HG03378 (cell line): ENCODE measurements at regions not wholly inside any gene's neighbourhood (a gene's known extent, or its start where the extent isn't known, plus 50 kb on each side); places are given as distances from the start of the nearest gene placed in this dataset.

ENCODE experiments used
- ATAC-seq: cut with Tn5 transposase; IDR thresholded peaks from one replicate; pipeline ENCODE4 v1.9.1; 2021; ENCODE audit warnings: mild to moderate bottlenecking, moderate library complexity; ENCODE audit not compliant: unreplicated experiment

DNA sequence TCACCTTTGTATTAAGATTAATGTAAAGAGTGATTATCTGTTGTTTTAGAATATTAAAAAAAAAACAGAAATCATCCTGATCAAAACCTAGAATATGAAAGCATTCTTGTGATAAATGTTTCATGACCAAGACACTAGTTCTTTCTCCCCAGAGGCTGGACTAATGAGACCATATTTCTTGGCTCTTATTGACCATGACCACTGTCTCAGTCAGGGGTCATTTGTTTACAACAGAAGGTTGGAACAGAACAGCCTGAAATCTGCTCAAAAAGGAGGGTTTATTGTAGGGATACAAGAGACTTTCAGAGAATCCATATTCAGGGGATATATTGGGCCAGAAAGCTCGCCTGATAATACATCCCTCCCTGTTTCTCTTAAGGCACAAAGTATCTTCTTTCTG, 87.7 kb downstream of the TMEM30B start:
- ATAC-seq = no peak

GRCh38 chr14:61192989-61193388, 88.1 kb downstream of the TMEM30B start:
- ATAC-seq = no peak

- ATAC-seq = no peak
Observed at GRCh38 chr14:61191733-61192132, 89.4 kb downstream of the TMEM30B start.

GRCh38 chr14:61190341-61190740, 90.8 kb downstream of the TMEM30B start:
- ATAC-seq = no peak

DNA sequence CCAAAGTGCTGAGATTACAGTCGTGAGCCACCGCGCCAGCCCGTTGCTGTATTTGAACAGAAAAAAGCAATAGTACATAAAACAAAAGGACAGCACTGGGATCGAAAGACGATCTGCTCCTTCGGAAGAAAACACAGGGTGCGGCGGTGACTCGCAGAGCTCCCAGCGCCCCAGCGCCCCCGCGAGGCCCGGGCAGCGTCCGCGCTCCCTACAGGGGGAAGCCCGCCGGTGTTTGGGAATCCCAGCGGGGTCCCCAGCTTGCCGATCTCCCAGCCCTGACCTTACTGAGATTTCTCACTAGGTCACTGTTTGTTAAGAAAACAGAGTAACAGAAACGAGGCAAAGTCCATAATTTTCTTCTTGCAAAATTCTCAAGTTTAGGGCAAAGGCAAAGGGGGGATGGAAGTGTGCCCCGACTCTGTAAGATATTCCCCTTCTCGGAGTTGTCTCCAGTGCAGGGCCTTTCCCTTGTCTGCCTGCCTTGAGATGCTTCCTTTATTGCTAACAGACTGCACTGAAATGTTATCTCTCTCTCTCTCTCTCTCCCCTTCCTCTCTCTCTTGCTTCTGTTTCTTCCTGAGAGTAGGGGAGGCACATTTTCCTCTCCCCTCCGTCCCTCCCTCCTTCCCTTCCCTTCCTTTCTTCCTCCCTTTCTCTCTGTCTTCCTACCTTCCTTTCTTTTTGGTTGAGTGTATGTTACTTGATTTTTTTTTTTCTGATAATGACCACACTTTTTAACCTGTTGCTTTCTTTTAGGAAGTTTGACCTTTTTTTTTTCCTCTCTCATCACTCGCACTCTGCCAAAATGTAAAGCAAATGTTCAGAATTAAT, 91.9 kb downstream of the TMEM30B start:
- ATAC-seq = peak; percentile 47

DNA sequence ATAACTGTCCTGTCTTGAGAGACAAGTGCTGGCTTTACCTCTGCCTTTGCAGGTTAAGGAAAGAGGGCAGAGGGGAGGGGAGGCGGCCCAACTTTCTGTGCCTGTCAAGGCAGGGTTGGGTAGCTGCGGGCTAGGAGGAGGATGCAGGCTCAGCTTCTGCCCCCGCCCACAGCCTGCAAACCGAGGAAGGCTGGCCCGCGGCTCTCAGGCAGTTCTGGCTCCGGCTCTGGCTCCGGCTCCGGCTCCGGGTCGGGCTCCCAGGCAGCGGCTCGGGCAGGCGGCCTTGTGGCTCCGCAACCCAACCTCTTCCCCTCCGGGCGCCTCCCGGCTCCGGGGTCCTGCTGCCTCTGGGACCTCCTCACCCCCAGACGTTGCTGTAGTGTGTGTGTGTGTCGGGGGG, 92.9 kb downstream of the TMEM30B start:
- no peak for ATAC-seq

DNA sequence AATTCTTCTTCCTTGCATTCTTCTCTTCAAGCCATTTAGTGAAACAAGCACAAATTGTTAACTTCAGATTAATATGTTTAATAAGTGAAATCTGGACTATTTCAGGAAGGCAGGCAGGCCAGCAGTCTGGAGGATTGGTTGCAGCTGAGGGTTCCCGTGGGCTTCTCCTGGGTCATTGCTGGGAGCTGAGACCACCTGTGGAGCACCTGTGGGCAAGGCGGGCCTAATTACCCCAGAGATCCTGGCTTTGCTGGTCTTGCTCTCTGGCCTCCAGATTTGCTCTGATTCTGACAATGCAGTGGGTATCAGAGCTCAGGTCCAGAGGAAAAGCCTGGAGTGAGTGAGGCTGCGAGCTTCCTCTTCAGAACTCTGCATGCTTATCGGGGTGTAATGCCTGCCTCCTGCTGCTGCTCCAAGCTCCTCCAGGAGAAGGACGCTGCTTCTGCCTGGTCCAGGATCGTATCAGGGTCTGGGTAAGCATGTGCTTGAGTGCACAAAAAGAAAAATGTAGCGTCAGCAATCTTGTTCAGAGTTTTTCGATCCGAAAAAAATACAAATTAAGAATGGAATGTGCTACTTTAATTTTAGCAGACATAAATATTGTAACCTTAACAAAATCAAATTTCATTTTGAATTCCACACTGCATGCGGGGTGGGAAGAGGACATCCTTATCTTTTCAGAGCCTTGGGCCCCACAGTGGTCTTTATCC, 93.8 kb downstream of the TMEM30B start:
- no peak for ATAC-seq

- no peak for ATAC-seq
Observed at GRCh38 chr14:61186341-61187195, 94.6 kb downstream of the TMEM30B start.

- ATAC-seq = no peak
Observed at GRCh38 chr14:61185534-61185933, 95.6 kb downstream of the TMEM30B start.

GRCh38 chr14:61184112-61184511, 97.0 kb downstream of the TMEM30B start:
- ATAC-seq = no peak

DNA sequence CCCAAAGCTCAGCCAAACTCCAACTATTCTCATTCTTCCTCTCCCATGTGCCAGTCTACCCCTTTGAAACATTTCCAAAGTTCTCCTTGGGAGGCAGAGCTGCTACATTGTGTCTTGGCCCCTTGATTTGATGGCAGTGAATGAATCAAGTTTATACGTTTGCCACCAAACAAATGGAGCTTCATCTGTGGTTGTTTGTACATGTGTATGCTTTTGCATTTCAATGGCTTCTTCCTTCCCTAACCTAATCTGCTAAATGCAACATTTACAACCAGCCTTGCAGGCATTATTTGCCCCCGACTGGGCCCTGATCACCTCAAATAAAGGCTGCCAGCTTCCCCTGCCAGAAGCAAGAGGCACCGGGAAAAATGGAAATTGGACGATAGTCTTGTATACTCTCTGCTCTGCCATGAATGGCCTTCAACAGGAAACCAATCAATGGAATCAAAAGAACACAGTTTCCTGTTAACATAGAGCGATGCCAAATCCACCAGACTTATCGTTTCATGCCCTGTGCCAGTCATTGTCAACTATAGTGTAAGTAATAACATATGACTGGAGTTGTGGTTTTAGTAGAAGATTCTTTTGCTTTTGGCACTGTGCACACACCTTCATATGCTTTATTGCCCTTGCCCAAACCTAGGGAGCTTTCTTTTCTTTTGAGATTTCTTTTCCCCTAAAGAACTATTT, 97.8 kb downstream of the TMEM30B start:
- ATAC-seq = no peak

DNA sequence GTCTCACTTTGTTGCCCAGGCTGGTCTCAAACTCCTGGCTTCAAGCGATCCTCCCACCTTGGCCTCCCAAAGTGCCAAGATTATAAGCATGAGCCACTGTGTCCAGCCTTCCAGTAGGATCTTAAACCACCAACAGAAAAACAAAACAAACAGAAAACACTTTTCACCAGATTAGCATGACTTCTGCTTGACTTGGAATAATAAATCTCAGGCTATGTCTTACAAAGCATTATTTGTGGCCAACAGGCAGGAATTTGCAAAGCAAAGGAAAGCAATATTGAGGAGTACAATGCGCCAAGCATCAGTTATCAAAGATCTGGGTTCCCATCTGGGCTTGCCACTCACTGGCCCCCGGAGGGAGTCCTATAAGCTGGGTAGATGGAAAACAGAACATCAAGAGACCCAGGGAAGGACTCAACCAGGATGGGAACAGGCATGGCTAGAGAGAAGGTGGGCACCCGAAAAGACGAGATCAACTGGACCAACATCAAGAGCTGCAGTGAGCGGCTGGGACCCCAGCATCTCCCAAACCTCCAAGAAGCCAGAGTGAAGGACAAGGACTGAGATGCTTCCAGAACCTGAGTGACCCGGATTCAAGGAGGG, 101.2 kb downstream of the TMEM30B start:
- no peak for ATAC-seq

DNA sequence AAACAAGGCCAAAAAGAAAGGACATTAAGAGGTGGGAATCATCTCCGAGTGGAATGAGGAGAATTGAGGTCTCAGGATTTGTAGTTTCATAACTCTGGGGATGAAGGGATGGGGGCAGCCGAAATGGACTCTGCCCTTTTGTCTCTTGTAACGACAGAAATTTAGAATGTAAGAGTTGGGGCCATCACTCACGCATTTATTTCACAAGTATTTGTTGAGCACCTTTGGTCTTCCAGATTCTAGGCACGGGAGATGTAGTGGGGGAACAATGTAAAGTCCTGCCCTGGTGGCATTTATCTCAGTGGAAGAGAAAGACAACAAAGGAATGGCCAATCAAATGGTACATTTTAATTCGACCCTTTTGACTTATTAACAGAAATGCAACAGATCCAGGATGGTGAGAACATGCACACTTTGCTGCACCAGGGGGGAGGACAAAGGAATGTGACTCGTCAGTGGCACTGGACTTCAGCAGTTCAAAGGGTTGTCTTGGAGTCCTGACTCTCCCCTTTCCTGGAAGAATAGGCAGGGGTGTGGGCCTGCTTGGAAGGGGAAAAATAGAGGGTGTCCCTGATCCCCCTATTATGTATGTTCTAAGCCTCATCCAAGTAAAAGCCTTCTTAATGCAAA, 102.0 kb downstream of the TMEM30B start:
- no peak for ATAC-seq

DNA sequence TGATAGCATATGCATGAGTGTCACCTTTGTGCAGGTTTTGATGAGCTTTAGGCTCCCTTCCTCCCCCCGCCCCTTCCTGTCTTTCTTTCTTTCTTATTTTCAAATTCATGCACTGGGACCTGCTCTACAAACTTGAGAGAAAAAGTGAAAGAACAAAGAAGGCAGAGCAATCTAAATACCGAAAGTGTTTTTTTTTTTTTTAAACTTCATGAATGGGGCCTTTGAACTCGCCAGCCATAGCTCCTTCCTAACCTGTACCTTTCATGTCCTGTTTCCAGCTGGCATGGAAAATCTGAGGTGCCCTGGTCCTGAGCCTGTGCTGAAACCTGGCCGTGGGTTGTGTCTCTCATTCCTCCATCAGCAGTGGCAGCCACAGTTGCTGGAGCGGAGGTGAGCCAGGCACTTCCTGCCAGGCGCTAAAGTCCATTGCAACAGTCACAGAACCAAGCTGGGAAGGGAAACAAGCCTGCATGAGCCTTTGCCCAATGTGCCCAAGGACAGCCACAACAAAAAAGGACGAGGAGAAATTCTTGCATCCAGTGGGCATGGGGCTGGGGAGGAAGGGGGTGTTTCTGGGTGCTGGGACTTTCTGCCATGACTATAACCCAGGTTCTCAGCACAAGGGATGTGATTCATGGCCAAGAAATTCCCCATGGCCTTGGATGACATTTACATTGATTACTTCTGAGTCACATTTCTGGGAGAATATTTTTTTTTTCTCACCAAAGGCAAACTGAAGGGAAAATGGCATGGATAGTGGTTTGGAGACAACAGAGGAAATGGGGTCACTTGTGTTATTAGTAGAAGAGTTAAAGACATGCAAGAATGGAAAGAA, 102.7 kb downstream of the TMEM30B start:
- no peak for ATAC-seq

GRCh38 chr14:61177279-61178225, 103.6 kb downstream of the TMEM30B start:
- no peak for ATAC-seq

DNA sequence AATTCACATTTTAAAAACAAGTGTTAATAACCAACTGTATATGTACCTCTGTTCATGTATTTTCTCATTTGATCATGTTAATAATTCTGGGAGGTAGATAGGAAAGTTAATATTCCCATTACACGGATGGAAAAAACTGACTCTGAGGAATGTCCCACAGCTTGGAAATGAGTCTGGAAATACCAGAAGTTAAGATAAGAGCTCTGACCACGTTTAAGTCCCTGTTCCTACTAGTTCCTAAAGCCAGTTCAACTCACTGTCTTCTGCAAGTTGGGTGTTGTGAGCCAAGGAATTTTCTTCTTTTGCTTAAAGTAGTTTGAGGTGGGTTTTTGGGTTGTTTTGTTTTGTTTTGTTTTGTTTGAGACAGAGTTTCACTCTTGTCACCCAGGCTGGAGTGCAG, 104.5 kb downstream of the TMEM30B start:
- ATAC-seq = no peak

DNA sequence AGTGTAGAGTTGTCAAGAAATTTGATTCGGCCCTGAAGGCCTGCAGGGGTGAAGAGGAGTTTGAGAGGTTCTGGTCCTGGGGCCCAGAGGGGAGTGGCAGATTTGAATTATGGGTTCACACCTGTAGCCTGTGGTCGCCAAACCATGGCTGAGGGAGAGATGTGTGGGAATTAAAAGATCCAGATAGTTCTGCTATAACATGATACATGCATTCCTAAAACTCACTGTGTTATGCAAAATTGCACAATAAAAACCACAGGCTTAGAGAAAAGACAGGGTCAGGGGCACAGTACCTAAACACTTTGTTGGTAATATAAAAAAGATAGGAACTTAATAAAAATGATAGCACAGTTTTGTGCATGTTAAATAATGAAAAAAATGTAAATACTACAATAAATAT, 106.2 kb downstream of the TMEM30B start:
- ATAC-seq = no peak

- no peak for ATAC-seq
Observed at GRCh38 chr14:61174441-61174891, 106.7 kb downstream of the TMEM30B start.
